ENCODE measurements at regions not wholly inside any gene's neighbourhood (a gene's known extent, or its start where the extent isn't known, plus 50 kb on each side); places are given as distances from the start of the nearest gene placed in this dataset.

- dilution Hi-C loops (cut with MboI; ENCODE audit: extremely low pct_ligation_motif_present, low sequenced_read_pairs), result no loop called here
- CTCF ChIA-PET, result no interaction called here
- TF ChIP-seq EZH2 (IDR thresholded peaks at IDR 0.05; ENCODE audit: borderline replicate concordance, low read depth, low read length, severe bottlenecking) (no peak), MAX (IDR thresholded peaks at IDR 0.05; ENCODE audit: insufficient read depth, insufficient read length) (no peak), GATA2 (IDR thresholded peaks at IDR 0.05; ENCODE audit: insufficient read depth, insufficient read length, low read depth, low read length) (no peak), JUN (IDR thresholded peaks at IDR 0.05; ENCODE audit: borderline replicate concordance, insufficient read depth, insufficient read length, low read depth) (no peak), CTCF (IDR thresholded peaks at IDR 0.05; ENCODE audit: extremely low read depth in 1 of 2, insufficient read depth in 1 of 2, low read depth in 1 of 2, low read length in 2 of 2) (no peak), POLR2A (IDR thresholded peaks at IDR 0.05; ENCODE audit: low read depth, low read length) (no peak), MYC (IDR thresholded peaks at IDR 0.05; ENCODE audit: low read depth, low read length) (no peak), FOS (IDR thresholded peaks at IDR 0.05; ENCODE audit: borderline replicate concordance, insufficient read depth, low read length) (no peak), POLR2AphosphoS5 (IDR thresholded peaks at IDR 0.05; ENCODE audit: insufficient read depth, low read depth, low read length) (no peak)
These were observed 79.7 kb upstream of the SLC5A12 start for GRCh38 chr11:26801601-26802000.

More at GRCh38 chr11:26801601-26802000, 79.7 kb upstream of the SLC5A12 start:
- POLR2A ChIA-PET, result no interaction called here
- FAIRE-seq (no peak), DNase-seq (ENCODE audit: low read depth, low spot score) (no peak)
- no peaks in the 10 kb centered on the region for H3K79me2 ChIP-seq (ENCODE audit: control insufficient read depth, insufficient read depth, low read length)
- H3K9ac ChIP-seq (replicated peaks; ENCODE audit: extremely low read depth, insufficient read depth, low read length), result no peak overlapping the region
- no peaks in the 10 kb centered on the region for H3K27me3 ChIP-seq (ENCODE audit: control insufficient read depth in 2 of 2, insufficient read depth in 2 of 2, low read length in 2 of 2)
- no peak overlapping the region for H3K4me3 ChIP-seq (replicated peaks in 1 of 3; ENCODE audit: insufficient read depth in 1 of 3, low read depth in 1 of 3, low read length in 3 of 3)
- no peaks in the 10 kb centered on the region for H3K9me3 ChIP-seq (replicated peaks; ENCODE audit: control insufficient read depth, insufficient read depth, low read length)
- H3K36me3 ChIP-seq (ENCODE audit: control insufficient read depth in 2 of 2, extremely low read depth in 1 of 2, insufficient read depth in 2 of 2, low read length in 2 of 2), result no peaks in the 10 kb centered on the region
- intact Hi-C loops (cut with micrococcal nuclease), result no loop called here
- no peak overlapping the region for H3K27ac ChIP-seq (ENCODE audit: insufficient read depth, low read depth, low read length)
- H4K20me1 ChIP-seq (replicated peaks; ENCODE audit: control insufficient read depth, extremely low read depth, insufficient read depth, low read length), result no peaks in the 10 kb centered on the region
- H3K9me1 ChIP-seq (replicated peaks; ENCODE audit: control insufficient read depth, extremely low read depth, insufficient read depth, low read length), result no peaks in the 10 kb centered on the region
- H3K4me1 ChIP-seq (ENCODE audit: control insufficient read depth, extremely low read depth, insufficient read depth, low read length), result no peaks in the 10 kb centered on the region
- no TSS peak for BruUV-seq (replicated peaks)
- H2AFZ ChIP-seq (ENCODE audit: low read depth, low read length), result no peak overlapping the region
- no peak overlapping the region for H3K4me2 ChIP-seq (ENCODE audit: insufficient read depth, low read length)

Measured in endothelial cell of umbilical vein (primary cell).